Ishikawa (cell line): ENCODE measurements at regions not wholly inside any gene's neighbourhood (a gene's known extent, or its start where the extent isn't known, plus 50 kb on each side); places are given as distances from the start of the nearest gene placed in this dataset.

Source experiments
- CEBPB ChIP-seq: IDR thresholded peaks from 2 replicates; pipeline ENCODE4 v1.6.1; 2012
- CREB1 ChIP-seq: IDR thresholded peaks from 2 replicates; pipeline ENCODE4 v1.6.1; 2012; ENCODE audit warnings: low read depth
- EGR1 ChIP-seq: IDR thresholded peaks from 2 replicates; pipeline ENCODE4 v1.6.1; 2012
- EP300 ChIP-seq: IDR thresholded peaks from 2 replicates; pipeline ENCODE4 v1.6.1; 2012; ENCODE audit warnings: borderline replicate concordance
- FOXM1 ChIP-seq: IDR thresholded peaks from 2 replicates; pipeline ENCODE4 v1.6.1; 2012; ENCODE audit warnings: low read depth, borderline replicate concordance
- NFIC ChIP-seq: IDR thresholded peaks from 2 replicates; pipeline ENCODE4 v1.6.1; 2012
- RAD21 ChIP-seq: IDR thresholded peaks from 2 replicates; pipeline ENCODE4 v1.6.1; 2012; ENCODE audit warnings: low read depth
- TAF1 ChIP-seq: IDR thresholded peaks from 2 replicates; pipeline ENCODE4 v1.6.1; 2012; ENCODE audit warnings: low read depth, mild to moderate bottlenecking
- TCF12 ChIP-seq: IDR thresholded peaks from 2 replicates; pipeline ENCODE4 v1.6.1; 2012; ENCODE audit warnings: low read depth
- TEAD4 ChIP-seq: IDR thresholded peaks from 2 replicates; pipeline ENCODE4 v1.6.1; 2012
- YY1 ChIP-seq: IDR thresholded peaks from 2 replicates; pipeline ENCODE4 v1.6.1; 2012; ENCODE audit warnings: low read depth
- ZBTB7A ChIP-seq: IDR thresholded peaks from 2 replicates; pipeline ENCODE4 v1.6.1; 2012; ENCODE audit warnings: low read depth
- TF ChIP-seq, protein P1 (sequence below): IDR thresholded peaks from 2 replicates; pipeline ENCODE4 v1.6.1; 2012
- TF ChIP-seq, protein P2 (sequence below): IDR thresholded peaks from 2 replicates; pipeline ENCODE4 v1.6.1; 2012; ENCODE audit warnings: low read depth, mild to moderate bottlenecking
- TF ChIP-seq, protein P3 (sequence below): IDR thresholded peaks from 2 replicates; pipeline ENCODE4 v1.6.1; 2012

- TF ChIP-seq FOXM1 = no peak
- no peak for TF ChIP-seq EGR1
- no peak for TF ChIP-seq TAF1
- TF ChIP-seq NFIC = no peak
- TF ChIP-seq, protein P1, sequence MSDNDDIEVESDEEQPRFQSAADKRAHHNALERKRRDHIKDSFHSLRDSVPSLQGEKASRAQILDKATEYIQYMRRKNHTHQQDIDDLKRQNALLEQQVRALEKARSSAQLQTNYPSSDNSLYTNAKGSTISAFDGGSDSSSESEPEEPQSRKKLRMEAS = no peak
- TF ChIP-seq, protein P2, sequence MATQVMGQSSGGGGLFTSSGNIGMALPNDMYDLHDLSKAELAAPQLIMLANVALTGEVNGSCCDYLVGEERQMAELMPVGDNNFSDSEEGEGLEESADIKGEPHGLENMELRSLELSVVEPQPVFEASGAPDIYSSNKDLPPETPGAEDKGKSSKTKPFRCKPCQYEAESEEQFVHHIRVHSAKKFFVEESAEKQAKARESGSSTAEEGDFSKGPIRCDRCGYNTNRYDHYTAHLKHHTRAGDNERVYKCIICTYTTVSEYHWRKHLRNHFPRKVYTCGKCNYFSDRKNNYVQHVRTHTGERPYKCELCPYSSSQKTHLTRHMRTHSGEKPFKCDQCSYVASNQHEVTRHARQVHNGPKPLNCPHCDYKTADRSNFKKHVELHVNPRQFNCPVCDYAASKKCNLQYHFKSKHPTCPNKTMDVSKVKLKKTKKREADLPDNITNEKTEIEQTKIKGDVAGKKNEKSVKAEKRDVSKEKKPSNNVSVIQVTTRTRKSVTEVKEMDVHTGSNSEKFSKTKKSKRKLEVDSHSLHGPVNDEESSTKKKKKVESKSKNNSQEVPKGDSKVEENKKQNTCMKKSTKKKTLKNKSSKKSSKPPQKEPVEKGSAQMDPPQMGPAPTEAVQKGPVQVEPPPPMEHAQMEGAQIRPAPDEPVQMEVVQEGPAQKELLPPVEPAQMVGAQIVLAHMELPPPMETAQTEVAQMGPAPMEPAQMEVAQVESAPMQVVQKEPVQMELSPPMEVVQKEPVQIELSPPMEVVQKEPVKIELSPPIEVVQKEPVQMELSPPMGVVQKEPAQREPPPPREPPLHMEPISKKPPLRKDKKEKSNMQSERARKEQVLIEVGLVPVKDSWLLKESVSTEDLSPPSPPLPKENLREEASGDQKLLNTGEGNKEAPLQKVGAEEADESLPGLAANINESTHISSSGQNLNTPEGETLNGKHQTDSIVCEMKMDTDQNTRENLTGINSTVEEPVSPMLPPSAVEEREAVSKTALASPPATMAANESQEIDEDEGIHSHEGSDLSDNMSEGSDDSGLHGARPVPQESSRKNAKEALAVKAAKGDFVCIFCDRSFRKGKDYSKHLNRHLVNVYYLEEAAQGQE = no peak
- TF ChIP-seq TEAD4 = no peak
- TF ChIP-seq, protein P3, sequence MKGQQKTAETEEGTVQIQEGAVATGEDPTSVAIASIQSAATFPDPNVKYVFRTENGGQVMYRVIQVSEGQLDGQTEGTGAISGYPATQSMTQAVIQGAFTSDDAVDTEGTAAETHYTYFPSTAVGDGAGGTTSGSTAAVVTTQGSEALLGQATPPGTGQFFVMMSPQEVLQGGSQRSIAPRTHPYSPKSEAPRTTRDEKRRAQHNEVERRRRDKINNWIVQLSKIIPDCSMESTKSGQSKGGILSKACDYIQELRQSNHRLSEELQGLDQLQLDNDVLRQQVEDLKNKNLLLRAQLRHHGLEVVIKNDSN = no peak
- no peak for TF ChIP-seq RAD21
- no peak for TF ChIP-seq EP300
- no peak for TF ChIP-seq TCF12
- no peak for TF ChIP-seq CREB1
- TF ChIP-seq ZBTB7A = no peak
- no peak for TF ChIP-seq YY1
- no peak for TF ChIP-seq CEBPB
These were observed 177.9 kb downstream of the ANXA2 start for GRCh38 chr15:60219866-60220265.

- TF ChIP-seq FOXM1 = no peak
- no peak for TF ChIP-seq EGR1
- no peak for TF ChIP-seq EP300
- TF ChIP-seq CEBPB = no peak
- no peak for TF ChIP-seq NFIC
- TF ChIP-seq CREB1 = no peak
- TF ChIP-seq TCF12 = no peak
- TF ChIP-seq, protein P1 = no peak
- TF ChIP-seq ZBTB7A = no peak
- TF ChIP-seq, protein P2 = no peak
- no peak for TF ChIP-seq TEAD4
These were observed 176.4 kb downstream of the ANXA2 start for GRCh38 chr15:60221356-60221755.

DNA sequence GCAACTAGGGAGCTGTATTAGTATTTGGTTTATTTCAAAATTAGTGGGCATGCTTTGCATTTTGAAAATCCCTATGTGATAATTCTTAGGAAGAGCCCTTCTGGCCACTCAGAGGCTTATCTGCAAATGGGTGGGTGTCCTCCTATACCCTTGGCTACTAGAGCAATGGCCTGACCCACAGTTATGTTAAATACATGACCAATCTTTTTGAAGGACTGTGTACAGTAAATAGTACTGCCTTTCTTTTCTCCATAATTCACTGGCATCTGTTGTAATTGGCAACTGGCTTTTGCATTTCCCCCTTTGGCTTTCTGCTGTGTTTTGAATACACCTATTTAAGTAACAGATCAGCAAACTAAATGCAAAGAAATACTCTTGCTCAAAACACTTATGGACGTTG, 175.4 kb downstream of the ANXA2 start:
- TF ChIP-seq TCF12 = no peak
- TF ChIP-seq, protein P3 = no peak
- TF ChIP-seq EGR1 = no peak
- TF ChIP-seq YY1 = no peak
- no peak for TF ChIP-seq TEAD4
- TF ChIP-seq NFIC = no peak
- no peak for TF ChIP-seq ZBTB7A
- TF ChIP-seq, protein P2 = no peak
- TF ChIP-seq CEBPB = no peak
- no peak for TF ChIP-seq EP300
- no peak for TF ChIP-seq TAF1
- no peak for TF ChIP-seq FOXM1
- TF ChIP-seq RAD21 = no peak
- no peak for TF ChIP-seq CREB1

DNA sequence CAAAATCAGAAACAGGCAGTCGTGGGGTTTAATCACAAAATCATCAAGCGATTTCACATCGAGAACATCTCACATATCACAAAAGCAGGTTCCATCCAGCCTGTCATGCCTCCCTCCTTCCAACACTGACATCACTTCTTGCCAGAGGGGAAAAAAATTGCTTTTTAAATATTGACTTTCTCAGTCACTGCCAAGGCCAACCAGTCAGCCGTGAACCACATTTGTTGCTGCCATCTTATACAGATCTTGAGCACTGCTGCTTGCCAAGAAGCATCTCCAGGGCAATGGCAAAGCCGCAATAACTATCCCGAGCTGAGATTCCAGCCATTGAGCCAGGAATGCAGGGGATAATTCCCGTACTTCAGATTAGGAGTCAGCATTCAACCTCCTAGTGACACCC, 174.6 kb downstream of the ANXA2 start:
- TF ChIP-seq EP300 (no peak), YY1 (no peak), FOXM1 (no peak), TAF1 (no peak), CEBPB (no peak), EGR1 (no peak), NFIC (no peak), ZBTB7A (no peak), TEAD4 (no peak), TCF12 (no peak), RAD21 (no peak), CREB1 (no peak)
- TF ChIP-seq, protein P2 = no peak
- TF ChIP-seq, protein P3 = no peak
- TF ChIP-seq, protein P1 = no peak
